HEK293T (cell line): ENCODE measurements at regions not wholly inside any gene's neighbourhood (a gene's known extent, or its start where the extent isn't known, plus 50 kb on each side); places are given as distances from the start of the nearest gene placed in this dataset.

Experiments
- CTCF ChIA-PET: fragments of 350-600 bp; formaldehyde crosslinking; extraction: SDS; loops from one replicate; lab custom pipeline; 2021; ENCODE audit warnings: antibody characterized with exemption, inconsistent platforms; lab: Yijun Ruan, JAX
- POLR2A ChIA-PET: fragments of 350-600 bp; formaldehyde crosslinking; extraction: SDS; loops from one replicate; lab custom pipeline; 2020; ENCODE audit warnings: antibody characterized with exemption, inconsistent platforms; lab: Yijun Ruan, JAX
- DNase-seq: peaks from one replicate; pipeline ENCODE4 v3.0.0; 2012; ENCODE audit warnings: mixed read lengths; ENCODE audit errors: extremely low spot score
- ARNT ChIP-seq: fragments of 450-650 bp; IDR thresholded peaks from 2 replicates; pipeline ENCODE4 v1.6.1; 2017; ENCODE audit warnings: mild to moderate bottlenecking
- BHLHE40 ChIP-seq: fragments of 450-650 bp; IDR thresholded peaks from 2 replicates; pipeline ENCODE4 v1.6.1; 2016; ENCODE audit warnings: mild to moderate bottlenecking, moderate library complexity, borderline replicate concordance
- CTBP1 ChIP-seq: fragments of 450-650 bp; IDR thresholded peaks from 2 replicates; pipeline ENCODE4 v1.6.1; 2016; ENCODE audit warnings: borderline replicate concordance
- ELF4 ChIP-seq: fragments of 450-650 bp; IDR thresholded peaks from 2 replicates; pipeline ENCODE4 v1.6.1; 2017; ENCODE audit warnings: antibody characterized with exemption
- FOXA1 ChIP-seq: fragments of 450-650 bp; IDR thresholded peaks from 2 replicates; pipeline ENCODE4 v1.6.1; 2016; ENCODE audit warnings: mild to moderate bottlenecking
- FOXK2 ChIP-seq: fragments of 450-650 bp; IDR thresholded peaks from 2 replicates; pipeline ENCODE4 v1.6.1; 2016; ENCODE audit warnings: mild to moderate bottlenecking
- FOXM1 ChIP-seq: fragments of 450-650 bp; IDR thresholded peaks from 2 replicates; pipeline ENCODE4 v1.6.1; 2017; ENCODE audit warnings: mild to moderate bottlenecking, borderline replicate concordance
- HDGF ChIP-seq: fragments of 450-650 bp; IDR thresholded peaks from 2 replicates; pipeline ENCODE4 v1.6.1; 2017; ENCODE audit warnings: antibody characterized with exemption, borderline replicate concordance
- L3MBTL2 ChIP-seq: fragments of 450-650 bp; conservative IDR thresholded peaks from 2 replicates; pipeline ENCODE4 v1.6.1; 2016; ENCODE audit warnings: mild to moderate bottlenecking
- LEF1 ChIP-seq: fragments of 450-650 bp; IDR thresholded peaks from 2 replicates; pipeline ENCODE4 v1.6.1; 2017; ENCODE audit warnings: mild to moderate bottlenecking, borderline replicate concordance
- NFRKB ChIP-seq: fragments of 450-650 bp; IDR thresholded peaks from 2 replicates; pipeline ENCODE4 v1.6.1; 2016; ENCODE audit warnings: mild to moderate bottlenecking, moderate library complexity
- SP1 ChIP-seq: fragments of 450-650 bp; IDR thresholded peaks from 2 replicates; pipeline ENCODE4 v1.6.1; 2017
- SUZ12 ChIP-seq: fragments of 450-650 bp; IDR thresholded peaks from 2 replicates; pipeline ENCODE4 v1.6.1; 2016; ENCODE audit warnings: mild to moderate bottlenecking
- TARDBP ChIP-seq: fragments of 450-650 bp; IDR thresholded peaks from 2 replicates; pipeline ENCODE4 v1.6.1; 2016
- ZNF384 ChIP-seq: fragments of 450-650 bp; IDR thresholded peaks from 2 replicates; pipeline ENCODE4 v1.6.1; 2016
- TF ChIP-seq, protein P1 (sequence below): fragments of 450-650 bp; IDR thresholded peaks from 2 replicates; pipeline ENCODE4 v1.6.1; 2016

DNA sequence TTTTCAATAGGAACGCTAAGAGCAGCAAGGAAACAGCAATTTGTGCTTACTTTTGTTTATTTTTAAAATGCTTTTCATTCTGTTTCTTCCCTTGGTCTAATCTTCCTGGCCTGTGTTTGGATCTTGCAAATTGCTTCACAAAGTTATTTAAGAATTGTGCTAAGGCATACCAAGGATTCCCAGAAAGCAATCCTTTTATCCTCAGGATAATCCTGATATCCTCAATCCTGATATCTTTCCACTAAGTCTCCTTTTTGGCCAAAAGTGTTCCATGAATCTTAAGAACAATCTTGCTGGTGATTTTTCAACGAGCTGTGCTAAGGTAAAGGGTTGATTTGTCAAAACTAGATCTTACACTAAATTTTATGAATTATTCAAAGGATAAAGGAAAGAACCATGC is 1577.9 kb downstream of the PLA2G4A start:
- TF ChIP-seq ZNF384: no peak
- TF ChIP-seq ARNT: no peak
- no peak for TF ChIP-seq SP1
- TF ChIP-seq, protein P1, sequence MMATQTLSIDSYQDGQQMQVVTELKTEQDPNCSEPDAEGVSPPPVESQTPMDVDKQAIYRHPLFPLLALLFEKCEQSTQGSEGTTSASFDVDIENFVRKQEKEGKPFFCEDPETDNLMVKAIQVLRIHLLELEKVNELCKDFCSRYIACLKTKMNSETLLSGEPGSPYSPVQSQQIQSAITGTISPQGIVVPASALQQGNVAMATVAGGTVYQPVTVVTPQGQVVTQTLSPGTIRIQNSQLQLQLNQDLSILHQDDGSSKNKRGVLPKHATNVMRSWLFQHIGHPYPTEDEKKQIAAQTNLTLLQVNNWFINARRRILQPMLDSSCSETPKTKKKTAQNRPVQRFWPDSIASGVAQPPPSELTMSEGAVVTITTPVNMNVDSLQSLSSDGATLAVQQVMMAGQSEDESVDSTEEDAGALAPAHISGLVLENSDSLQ: no peak
- TF ChIP-seq SUZ12: no peak
- TF ChIP-seq L3MBTL2: no peak
- no peak for TF ChIP-seq LEF1
- no peak for TF ChIP-seq FOXK2
- no peak for TF ChIP-seq FOXM1
- TF ChIP-seq NFRKB: no peak
- no peak for TF ChIP-seq CTBP1
- TF ChIP-seq ELF4: no peak
- TF ChIP-seq HDGF: no peak
- no peak for TF ChIP-seq TARDBP
- no peak for TF ChIP-seq FOXA1
- no peak for TF ChIP-seq BHLHE40
- DNase-seq: no peak

DNA sequence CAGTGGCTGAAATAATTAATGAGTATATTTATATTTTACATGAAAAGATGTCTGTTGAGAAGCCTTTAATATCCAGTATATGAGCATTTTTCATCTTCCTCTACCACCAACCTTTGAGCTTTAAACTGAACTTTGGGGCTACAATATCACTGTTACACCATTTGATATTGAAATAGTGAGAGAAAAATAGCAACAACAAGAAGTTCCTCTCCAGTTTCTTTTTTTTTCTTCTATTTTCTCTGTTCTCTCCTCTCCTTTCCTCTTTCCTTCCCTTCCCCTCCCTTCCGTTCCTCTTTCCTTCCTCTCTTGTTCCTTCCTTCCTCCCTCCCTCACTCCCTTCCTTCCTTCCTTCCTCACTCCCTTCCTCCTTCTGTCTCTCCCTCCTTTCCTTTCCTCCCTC is 1591.4 kb downstream of the PLA2G4A start:
- POLR2A ChIA-PET: no interaction called here
- TF ChIP-seq ARNT (no peak), SP1 (no peak), CTBP1 (no peak), LEF1 (no peak), NFRKB (no peak), HDGF (no peak), L3MBTL2 (no peak), FOXA1 (no peak)
- TF ChIP-seq, protein P1: no peak
- CTCF ChIA-PET: no interaction called here
- DNase-seq: no peak

More for the DNA sequence above, 1577.9 kb downstream of the PLA2G4A start:
- POLR2A ChIA-PET: no interaction called here
- CTCF ChIA-PET: no interaction called here

DNA sequence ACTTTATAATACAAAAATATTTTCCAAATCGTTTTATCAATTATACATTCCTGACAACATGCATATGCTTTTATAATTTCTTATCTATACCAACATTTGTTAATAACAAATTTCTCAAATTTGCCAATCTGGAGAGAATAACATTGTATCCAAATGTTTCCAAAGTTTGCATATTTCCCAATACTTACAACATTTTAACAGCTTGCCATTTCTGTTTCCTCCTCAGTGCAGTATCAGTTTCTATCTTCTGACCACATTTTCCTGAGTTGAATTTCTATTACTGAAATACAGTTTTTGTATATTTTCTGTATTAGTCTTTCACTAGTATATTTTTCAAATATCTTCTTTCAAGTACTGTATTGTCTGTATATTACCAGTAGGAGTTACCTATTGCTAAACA is 1594.3 kb downstream of the PLA2G4A start:
- ChIA-PET POLR2A (no interaction called here), CTCF (no interaction called here)
- DNase-seq: no peak
- TF ChIP-seq ZNF384 (no peak), FOXM1 (no peak), LEF1 (no peak), FOXK2 (no peak), BHLHE40 (no peak), L3MBTL2 (no peak), ELF4 (no peak), CTBP1 (no peak), SP1 (no peak), ARNT (no peak), FOXA1 (no peak), TARDBP (no peak), SUZ12 (no peak), HDGF (no peak), NFRKB (no peak)
- TF ChIP-seq, protein P1: no peak

DNA sequence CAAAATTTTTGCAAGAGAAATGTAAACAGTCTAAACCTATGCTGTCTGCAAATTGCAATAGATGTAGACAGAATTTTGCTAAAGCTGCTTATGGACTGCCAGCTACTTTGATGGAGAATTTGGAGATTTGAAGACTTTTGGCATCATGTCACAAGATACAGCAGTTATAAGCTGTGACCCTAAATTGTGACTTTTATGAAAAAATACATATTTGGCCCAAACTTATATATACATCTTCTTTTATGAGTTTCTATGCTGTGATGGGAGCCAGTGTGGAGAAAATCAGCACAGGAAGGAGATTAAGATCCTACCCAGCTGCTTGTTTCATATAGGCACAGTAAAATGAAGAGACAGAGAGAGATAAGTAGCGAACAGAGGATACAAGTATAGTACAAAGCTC is 1595.4 kb downstream of the PLA2G4A start:
- no peak for DNase-seq
- ChIA-PET POLR2A (no interaction called here), CTCF (no interaction called here)
- TF ChIP-seq FOXM1 (no peak), ARNT (no peak), NFRKB (no peak), CTBP1 (no peak), FOXA1 (no peak), ELF4 (no peak), LEF1 (no peak), ZNF384 (no peak), TARDBP (no peak), L3MBTL2 (no peak), FOXK2 (no peak)
- TF ChIP-seq, protein P1: no peak

DNA sequence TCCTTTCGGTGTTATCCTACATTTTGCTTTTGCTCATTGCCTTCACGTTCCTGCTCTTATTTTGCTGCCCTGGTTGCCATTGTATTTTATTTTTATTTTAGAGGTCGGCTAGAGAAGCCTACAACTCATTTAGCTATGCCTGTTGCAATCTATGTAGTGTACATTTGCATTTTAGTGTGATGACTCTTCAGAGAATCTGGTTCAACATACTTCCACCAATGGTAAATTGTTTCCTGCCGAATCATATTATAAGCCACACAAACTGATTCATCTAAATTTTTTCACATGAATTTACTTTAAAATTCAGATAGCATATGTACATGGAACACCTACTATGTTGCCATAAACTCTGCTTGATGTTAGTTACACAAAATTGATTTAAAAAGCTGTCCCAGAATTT is 1596.9 kb downstream of the PLA2G4A start:
- POLR2A ChIA-PET: no interaction called here
- DNase-seq: no peak
- no peak for TF ChIP-seq ZNF384
- TF ChIP-seq L3MBTL2: no peak
- CTCF ChIA-PET: no interaction called here

DNA sequence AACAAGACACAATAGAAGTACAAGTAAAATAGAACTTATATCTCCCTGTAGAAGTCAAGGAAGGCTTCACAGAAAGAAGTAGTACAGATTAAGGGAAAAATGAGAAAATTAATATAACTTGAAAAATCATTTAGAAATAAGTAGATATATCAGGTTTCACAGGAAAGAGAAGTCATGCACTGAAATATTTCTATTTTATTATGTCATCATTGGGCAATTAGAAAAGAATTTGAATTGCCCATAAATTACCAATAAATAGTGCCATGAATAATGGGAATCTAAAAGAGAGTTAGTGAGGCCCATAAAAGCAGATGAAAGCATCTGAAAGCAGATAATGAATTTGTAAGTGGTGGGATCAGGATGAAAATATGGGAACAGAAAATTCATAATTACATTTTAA is 1597.8 kb downstream of the PLA2G4A start:
- TF ChIP-seq L3MBTL2 (no peak), FOXM1 (no peak), FOXK2 (no peak), HDGF (no peak), ZNF384 (no peak)
- DNase-seq: no peak
- CTCF ChIA-PET: no interaction called here
- POLR2A ChIA-PET: no interaction called here
